NCI-H510A treated with DMSO at 0.1 percent for 48 hours (cell line): ENCODE measurements at regions not wholly inside any gene's neighbourhood (a gene's known extent, or its start where the extent isn't known, plus 50 kb on each side); places are given as distances from the start of the nearest gene placed in this dataset.

Source experiments
- DNase-seq: peaks from one replicate; lab custom pipeline; 2025; lab: John Stamatoyannopoulos, UW

DNA sequence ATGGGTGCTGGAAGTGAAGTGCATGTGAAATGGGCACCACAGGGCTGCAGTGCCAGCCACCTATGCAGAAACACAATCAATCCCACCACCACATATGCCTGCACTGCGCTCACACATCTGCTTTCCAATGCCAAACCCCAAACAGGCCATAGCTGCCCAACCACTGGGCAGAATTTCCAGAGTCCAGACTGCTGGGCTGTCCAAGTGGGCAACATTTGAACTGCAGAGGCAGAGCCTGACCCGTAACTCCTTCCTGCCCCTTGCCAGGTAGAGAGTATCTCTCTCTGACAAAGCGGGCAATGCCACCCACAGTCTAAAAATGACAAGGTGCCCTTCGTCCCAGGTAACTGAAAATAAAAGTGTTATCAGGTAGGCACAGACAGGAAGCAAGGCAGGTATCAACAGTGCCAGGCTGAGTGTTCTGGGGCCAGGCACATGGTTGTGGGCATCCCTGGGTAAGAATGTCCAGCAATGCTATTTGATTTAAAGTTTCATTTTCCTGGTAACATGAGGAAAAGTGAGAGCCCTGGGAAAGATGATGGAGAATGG, 79.5 kb downstream of the FOXA2 start:
- DNase-seq, result no peak

DNA sequence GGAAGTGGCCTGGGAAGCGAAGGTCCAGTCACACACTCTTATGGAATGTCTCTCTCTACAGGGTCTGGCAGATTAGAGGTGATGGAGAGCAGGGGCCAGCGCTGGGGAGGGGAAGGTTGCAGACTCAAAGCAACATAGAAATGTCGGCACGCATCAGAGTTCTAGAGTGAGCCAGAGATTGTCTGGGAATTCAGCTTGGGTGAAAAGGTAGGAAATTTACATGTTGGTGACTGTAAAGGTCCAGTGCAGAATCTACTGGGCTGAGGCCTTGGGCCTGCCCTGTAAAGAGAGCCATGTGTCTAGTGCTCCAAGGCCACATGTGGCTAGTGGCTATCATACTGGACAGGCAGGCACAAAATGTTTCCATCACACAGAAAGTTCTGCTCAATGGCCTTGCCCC, 80.8 kb downstream of the FOXA2 start:
- no peak for DNase-seq

DNA sequence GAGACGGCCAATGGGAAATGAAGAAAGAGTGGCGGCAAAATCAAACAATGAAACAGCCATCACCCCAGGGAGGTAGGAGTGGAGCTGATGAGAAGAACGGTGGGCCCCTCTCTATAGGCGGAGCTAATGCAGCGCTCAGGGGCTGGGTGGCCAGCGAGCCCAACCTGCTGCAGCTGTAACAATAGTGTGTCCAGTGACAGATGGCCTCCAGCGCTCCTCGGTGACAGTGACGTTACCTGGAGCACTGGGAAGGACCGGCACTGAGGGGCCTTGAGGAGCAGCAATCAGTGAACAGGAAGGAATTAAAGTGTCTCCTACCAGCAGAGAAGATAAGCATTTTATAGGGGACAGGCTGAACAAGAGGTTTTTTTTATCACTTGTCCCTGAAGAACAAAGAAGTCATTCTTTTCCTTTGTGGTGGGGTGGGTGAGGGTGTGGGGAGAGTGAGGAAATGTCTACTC, 81.6 kb downstream of the FOXA2 start:
- no peak for DNase-seq

GRCh38 chr20:22501566-22502344, 82.6 kb downstream of the FOXA2 start:
- no peak for DNase-seq

GRCh38 chr20:22501034-22501433, 83.3 kb downstream of the FOXA2 start:
- no peak for DNase-seq

DNA sequence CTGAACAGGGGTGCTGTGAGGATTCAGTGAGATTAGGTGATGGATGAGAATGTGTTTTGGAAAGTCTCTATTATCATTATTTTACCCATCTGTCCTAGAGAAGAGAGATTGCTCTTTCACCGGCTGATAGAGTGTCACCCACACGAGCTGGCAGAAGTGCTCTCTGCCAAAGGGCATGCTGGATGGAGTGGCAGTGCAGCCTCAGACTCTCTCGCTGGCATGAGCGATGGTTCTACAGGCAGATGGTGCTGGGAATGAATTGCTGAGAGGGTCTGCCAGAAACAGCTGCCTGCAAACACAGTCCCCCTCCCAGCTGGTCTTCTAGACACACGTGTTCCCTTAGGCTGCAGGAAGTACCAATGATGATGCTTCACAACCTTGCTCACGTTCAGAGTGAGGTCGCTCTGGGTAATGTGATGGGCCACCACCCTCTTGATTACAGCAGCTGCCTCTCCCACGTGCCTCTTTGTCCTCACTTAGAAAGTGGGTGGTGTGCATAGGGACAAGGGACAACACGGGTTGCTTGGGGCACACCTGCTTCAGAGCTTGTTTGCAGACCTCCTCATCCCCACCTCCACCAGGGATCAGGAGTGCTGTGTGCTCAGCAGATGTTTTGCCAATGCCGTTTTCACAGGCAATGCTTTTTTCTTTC, 84.7 kb downstream of the FOXA2 start:
- DNase-seq, result peak; percentile 98

DNA sequence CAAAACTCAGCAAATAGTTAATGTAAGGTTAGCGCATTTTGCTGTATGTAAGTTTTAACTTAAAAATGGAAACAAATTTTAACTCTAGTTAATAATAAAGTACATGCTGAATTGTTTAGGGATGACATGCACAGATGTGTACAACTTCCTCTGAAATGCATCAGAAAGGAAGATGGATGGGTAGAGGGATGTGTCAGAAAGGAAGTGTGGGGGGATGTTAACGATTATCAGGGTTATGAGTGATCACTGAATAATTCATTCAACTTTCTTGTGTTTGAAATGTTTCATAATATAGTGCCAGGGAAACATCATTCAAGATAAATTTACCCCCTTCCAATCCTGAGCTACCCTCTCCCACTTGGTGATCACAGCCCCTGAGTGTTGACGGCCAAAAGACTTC, 87.6 kb downstream of the FOXA2 start:
- no peak for DNase-seq

GRCh38 chr20:22495789-22496188, 88.6 kb downstream of the FOXA2 start:
- no peak for DNase-seq

GRCh38 chr20:22495172-22495571, 89.2 kb downstream of the FOXA2 start:
- no peak for DNase-seq

GRCh38 chr20:22492497-22492896, 91.9 kb downstream of the FOXA2 start:
- no peak for DNase-seq

DNA sequence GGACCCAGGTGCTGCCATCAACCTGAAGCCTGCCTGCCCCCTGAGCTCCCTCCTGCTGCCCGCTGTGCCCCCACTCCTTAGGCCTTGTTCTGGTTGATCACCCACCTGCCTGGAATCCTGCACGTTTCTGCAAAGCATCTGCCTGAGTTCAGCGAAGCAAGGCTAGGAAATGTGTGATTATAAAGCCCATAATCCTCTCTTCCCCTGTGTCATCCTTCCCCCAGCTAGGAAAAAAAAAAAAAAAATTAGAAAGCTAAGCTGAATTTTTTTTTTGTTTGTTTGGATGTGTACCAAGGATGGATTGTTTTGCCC, 93.2 kb downstream of the FOXA2 start:
- DNase-seq, result no peak

DNA sequence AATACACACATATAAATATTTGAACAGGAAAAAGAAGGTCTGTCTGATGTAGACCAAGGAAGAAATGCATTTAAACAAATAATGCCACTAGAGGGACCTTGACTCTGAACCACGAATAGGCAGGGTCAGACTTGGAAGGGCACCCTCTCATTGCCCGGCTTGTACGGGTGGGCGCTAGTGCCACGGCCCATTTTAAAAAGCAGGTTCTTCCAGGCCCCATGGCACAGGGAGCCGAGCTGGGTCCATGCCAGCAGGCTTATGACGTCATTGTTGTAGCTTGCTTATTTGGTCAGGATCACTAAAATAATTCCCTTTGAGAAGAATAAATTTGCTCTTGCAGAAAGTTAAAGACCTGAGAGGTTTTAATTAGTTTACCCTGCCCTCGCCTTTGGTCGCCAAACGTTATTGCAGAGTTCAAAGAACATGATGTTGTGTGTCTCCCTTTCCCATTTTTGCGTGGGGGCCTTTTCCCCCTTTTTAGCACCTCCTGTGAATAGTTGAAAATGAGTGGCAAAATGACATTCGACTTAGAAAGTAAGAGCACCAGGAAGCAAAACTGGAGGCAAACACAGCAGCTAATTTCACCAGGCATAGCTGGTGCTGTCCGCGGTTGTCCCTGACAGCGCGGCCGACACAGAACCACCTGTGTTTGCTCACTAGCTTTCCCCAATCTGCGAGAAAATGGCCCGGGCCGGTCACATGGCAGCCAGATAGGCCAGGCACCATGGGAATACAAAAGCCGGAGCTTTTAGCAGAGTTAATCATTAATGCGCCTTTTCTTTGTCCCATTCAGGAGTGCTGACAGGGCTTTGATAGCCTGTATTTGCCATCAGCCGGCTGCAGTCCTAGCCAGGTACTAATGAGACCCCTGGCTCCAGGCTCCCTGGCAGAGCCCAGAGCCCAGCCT, 93.8 kb downstream of the FOXA2 start:
- peak; percentile 94 for DNase-seq

DNA sequence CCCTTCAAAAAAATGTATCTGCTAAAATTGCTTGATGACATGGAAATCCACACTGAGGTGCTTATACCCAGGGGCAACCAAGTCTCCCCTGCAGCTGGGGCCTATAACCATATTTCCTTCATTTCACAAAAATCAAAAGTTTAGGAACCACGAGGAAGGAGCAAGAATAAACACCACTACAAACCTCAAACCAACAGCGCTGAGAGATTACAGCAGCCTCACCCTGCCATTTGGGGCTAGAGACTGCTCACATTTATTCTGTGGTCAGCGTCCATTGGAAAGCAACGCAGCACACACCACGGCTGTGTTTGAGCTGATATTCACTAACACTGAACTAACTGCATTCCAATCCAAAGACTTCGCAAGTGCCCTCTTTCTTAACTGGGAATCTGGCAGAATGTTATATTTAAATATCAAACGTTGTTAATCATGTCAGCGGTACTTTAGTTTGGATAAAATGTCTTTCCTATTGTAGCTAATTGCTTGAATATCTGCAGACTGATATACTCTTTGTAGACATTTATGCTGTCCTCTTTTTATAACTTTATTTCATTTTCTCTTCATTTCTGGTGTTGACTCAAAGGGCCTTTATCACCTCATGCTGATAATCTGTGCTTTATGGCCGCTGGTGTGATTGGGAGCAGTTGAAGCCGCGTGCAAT, 94.6 kb downstream of the FOXA2 start:
- DNase-seq, result no peak

GRCh38 chr20:22480336-22480735, 104.0 kb downstream of the FOXA2 start:
- no peak for DNase-seq

DNA sequence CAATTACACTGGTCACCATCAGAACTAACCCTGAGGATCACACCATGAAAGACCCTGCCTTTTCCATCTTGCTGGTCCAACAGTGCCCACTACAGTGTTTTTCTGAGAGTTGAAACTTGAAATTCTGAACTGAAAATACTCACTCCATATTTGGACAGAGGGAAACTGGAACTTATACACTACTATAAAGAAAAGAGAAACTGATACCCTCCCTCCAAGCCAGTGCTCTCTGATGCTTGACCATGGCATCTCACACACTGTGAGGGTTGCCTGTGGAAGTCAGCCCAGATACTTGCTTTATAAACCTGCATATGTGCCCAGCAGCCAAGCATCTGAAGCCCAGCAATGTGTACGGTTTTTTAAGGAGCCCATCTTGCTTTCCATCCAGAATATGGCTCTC, 108.7 kb downstream of the FOXA2 start:
- no peak for DNase-seq

DNA sequence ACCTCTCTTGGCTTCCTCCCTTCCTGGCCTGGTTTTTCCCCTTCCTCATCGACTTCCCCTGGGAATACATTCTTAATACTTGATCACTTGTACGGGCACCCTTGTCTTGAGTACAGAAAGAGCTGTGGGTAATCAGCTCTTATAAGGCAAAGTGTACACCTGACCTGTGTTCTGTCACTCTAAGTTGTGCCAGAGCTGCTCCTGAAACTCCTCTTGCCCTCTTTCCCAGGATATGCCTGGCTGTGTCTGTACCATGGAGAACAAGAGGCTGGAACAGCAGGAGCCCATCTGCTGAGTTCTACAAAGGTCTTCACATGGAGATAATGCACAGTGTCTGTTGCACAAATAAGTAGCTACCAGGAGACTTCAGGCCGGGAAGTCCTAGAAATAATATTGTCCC, 110.1 kb downstream of the FOXA2 start:
- DNase-seq, result no peak

DNA sequence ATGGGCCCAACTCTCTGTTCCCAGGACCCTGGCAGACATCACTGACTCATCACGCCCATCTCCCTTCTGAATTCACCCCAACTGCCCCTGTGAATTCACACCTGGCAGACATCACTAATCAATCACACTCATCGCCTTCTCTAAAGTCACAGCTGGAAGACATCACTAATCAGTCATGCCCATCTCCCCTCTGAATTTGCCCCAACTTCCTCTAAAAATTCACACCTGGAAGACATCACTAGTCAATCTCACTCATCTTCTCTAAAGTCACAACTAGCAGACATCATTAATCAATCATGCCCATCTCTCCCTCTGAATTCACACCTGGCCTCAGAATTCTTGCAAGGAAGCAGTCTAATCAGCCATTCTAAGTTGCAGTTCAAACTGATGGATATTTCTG, 111.1 kb downstream of the FOXA2 start:
- DNase-seq, result no peak

DNA sequence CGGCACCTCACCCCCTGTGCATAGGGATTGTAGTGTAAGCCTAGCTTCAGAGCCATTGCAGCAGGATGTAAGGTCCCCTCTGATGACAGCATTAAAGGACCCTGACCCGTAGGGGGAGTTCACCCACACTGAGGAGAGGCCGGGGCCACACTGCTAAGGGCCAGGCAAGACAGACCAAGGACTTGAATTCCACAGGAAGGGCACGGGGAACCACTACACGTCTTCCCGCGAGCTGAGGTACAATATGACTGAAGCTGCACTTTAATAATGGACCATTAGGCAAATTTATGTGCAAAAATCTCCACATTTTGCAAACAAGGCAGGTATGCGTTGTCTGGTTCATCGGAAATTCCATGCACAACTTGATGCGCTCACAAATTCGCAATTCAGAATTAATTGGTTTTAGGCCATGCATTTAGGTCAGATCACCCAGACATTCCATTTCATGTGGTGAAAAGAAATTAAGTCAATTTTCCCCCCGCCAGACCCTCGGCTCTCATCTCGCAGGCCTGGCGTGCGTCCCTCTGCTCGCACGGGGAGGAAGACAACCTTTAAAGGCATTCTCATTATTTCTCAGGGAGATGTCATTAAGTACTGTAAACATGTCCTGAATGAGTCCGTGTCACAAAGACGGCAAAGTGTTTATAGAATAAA, 111.8 kb downstream of the FOXA2 start:
- no peak for DNase-seq

- DNase-seq, result peak; percentile 70
Observed at GRCh38 chr20:22471156-22471836, 113.1 kb downstream of the FOXA2 start.

GRCh38 chr20:22470620-22471026, 113.7 kb downstream of the FOXA2 start:
- DNase-seq, result no peak
